Right forelimb (tissue), 1 donor: ENCODE measurements at regions not wholly inside any gene's neighbourhood (a gene's known extent, or its start where the extent isn't known, plus 50 kb on each side); places are given as distances from the start of the nearest gene placed in this dataset.
"Not testable (repeated sequence)": the region's sequence is repeated elsewhere in the genome, so short reads cannot be mapped to it uniquely, and the experiment has no call there.

ENCODE experiments used
- DNase-seq: peaks from one replicate; pipeline ENCODE4 v3.0.0-alpha.2; 2018

- DNase-seq, result no peak
These were observed 68.0 kb downstream of the UNCX start for GRCh38 chr7:1300636-1301035.

DNA sequence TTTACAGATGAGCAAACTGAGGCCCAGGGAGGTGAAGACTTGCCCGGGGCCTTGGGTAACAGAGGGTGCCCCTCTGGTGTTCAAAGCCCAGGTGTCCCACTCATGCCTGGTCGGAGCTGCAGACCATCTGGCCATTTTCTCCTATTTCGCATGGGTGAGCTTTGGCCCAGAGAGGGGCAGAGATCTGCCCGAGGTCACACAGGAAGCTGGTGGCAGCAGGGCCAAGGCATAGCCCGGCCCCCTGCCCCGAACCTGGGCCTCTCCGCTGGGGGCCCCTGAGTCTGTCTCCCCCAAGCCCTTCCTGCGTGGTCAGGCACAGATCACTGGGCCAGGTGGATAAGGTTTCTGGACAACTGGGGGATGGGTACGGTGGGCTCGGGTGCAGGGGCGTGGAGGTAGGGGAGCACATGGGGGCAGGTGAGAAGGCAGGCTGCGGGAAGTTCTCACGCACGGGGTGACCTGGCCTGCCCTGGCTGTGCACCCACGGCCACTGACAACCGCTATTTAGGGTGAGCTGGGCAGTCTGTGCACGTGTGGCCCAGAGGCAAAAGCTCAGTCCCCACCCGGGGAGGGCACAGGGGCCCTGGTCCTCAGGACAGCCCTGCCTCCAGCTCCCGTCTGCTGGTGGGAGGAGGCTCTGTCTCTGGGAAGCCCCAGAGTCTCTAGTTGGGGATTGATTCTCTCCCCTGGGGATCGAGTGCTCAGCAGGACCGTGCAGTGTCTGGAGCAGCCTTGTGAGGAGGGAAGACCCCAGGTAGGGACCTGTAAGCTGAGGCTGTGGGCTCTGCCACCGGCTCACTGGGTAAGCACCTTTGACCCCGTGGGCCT lies 68.6 kb downstream of the UNCX start:
- no peak for DNase-seq

- DNase-seq, result no peak
These were observed 69.2 kb downstream of the UNCX start for GRCh38 chr7:1301882-1302251.

- DNase-seq, result no peak
These were observed 70.3 kb downstream of the UNCX start for GRCh38 chr7:1302936-1303335.

- not testable (repeated sequence) for DNase-seq
These were observed 71.3 kb downstream of the UNCX start for GRCh38 chr7:1304011-1304410.

DNA sequence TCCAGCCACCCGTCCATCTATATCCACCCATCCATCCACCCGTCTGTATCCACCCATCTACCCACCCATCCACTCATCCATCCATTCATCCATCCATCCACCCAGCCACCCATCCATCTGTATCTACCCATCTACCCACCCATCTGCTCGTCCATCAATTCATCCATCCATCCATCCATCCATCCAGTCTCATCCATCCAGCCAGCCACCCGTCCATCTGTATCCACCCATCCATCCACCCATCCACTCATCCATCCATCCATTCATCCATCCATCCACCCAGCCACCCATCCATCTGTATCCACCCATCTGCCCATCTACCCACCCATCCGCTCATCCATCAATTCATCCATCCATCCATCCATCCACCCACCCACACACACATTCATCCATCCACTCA lies 73.2 kb downstream of the UNCX start:
- DNase-seq, result no peak

GRCh38 chr7:1307828-1308227 lies 75.2 kb downstream of the UNCX start:
- no peak for DNase-seq

- no peak for DNase-seq
These were observed 76.6 kb downstream of the UNCX start for GRCh38 chr7:1309290-1309689.

DNA sequence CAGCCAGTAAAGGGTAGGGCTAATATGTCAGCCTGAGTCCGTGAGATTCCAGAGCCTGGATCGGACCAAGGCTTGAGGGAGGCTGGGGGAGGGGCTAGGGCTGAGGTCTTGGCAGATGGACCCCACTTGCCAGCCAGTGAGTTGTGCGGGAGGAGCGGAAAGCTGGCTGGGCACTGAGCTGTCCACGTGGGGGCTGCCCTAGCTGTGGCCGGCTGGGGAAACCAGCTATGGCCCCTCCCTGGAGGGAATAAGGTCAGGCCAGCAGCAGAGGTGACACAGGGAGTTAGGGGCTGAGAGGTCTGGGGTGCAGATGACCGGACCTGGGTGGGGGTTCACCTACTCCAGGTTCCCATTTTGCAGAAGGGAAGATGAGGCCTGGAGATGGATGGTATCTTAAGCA lies 77.3 kb downstream of the UNCX start:
- DNase-seq, result no peak

DNA sequence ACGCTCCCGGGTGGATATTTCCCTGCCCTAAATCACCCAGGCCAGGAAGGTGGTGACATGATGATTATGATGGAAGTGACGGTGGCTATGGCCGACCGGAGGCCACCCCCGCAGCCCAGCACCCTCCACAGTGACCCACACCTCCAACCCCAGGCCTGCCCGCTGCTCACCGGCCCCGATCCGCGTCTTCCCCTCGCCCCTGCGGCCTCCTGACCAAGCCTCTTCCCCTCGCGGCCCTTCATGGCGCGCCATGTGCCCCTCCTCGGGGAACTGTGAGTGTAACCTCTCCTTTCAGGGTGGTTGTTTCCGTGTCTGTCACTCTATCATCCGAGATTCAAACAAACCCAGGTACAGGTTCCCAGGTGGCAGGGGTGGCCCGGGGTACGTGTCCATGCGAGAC lies 78.3 kb downstream of the UNCX start:
- DNase-seq, result no peak

DNA sequence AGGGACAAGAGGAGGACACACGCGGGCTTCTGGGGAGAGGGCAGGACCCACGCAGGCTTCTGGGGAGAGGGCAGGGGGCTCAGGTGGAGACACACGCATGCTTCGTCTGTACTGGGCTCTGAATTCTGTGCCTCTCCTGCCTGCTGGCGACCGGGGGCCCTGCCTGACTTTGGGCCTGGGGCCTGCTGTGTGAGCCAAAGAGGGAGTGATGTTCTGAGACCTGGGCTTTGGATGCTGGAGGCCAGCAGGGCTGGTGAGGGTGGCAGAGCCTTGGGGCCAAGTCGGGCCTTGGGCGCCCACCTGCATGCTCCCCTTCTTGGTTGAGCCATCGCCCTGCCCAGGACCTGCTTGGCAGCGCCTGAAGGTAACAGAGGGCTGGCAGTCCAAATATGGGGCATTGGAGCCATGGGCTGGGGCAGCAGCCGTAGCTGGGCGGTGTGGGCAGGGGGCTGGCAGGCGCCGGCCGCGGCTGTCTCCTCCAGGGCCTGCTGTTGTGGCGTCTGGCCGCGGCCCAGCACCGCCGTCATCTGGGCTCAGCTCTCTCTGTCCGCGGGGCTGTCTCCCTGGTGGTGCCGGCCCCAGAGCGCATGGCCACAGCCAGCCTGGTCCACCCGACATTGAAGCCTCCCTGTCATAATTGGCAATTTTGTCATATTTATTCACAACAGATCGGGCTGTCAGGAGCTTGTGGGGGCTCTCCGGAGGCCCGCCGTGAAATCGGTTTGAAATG lies 78.9 kb downstream of the UNCX start:
- no peak for DNase-seq

- DNase-seq, result no peak
These were observed 79.7 kb downstream of the UNCX start for GRCh38 chr7:1312136-1313070.

DNA sequence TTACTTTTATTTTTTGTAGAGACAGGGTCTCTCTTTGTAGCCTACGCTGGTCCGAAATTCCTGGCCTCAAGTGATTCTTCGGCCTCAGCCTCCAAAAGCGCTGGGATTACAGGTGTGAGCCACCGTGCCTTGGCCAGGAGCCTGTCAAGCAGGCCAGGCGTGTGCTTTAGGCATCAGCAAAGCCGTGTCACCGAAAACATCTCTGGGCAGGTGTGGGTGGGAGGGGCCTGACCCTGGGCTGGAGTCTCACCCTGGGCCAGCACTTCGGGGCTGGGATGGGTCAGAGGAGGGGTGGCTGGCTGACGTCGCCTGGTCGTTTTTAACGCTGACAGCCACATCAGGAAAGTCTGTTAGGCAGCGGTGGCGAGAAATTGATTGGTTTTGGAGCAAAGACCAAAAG lies 80.9 kb downstream of the UNCX start:
- no peak for DNase-seq

- no peak for DNase-seq
These were observed 81.6 kb downstream of the UNCX start for GRCh38 chr7:1314021-1314907.

GRCh38 chr7:1314908-1315450 lies 82.3 kb downstream of the UNCX start:
- no peak for DNase-seq

GRCh38 chr7:1316086-1316485 lies 83.4 kb downstream of the UNCX start:
- no peak for DNase-seq

- DNase-seq, result no peak
These were observed 85.0 kb downstream of the UNCX start for GRCh38 chr7:1317646-1318045.

- no peak for DNase-seq
These were observed 85.4 kb downstream of the UNCX start for GRCh38 chr7:1318051-1318450.

DNA sequence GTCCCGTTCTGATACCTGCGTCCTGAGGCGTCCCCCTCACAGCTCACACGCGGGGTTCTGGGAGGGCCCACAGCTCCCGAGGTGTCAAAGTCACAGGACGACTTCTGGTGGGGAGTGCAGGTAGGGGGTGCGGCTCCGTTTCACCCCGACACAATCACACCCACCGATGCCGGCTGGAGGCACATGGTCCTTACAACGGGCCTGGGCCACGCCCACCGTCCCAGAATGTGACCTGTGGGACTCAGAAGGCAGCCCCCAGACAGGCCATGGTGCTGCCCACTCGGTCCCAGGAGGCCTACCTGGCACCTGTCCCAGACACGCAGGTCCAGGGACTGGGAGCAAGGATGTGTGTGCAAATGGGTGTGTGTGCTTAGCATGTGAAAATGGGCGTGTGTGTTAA lies 86.0 kb downstream of the UNCX start:
- DNase-seq, result no peak

DNA sequence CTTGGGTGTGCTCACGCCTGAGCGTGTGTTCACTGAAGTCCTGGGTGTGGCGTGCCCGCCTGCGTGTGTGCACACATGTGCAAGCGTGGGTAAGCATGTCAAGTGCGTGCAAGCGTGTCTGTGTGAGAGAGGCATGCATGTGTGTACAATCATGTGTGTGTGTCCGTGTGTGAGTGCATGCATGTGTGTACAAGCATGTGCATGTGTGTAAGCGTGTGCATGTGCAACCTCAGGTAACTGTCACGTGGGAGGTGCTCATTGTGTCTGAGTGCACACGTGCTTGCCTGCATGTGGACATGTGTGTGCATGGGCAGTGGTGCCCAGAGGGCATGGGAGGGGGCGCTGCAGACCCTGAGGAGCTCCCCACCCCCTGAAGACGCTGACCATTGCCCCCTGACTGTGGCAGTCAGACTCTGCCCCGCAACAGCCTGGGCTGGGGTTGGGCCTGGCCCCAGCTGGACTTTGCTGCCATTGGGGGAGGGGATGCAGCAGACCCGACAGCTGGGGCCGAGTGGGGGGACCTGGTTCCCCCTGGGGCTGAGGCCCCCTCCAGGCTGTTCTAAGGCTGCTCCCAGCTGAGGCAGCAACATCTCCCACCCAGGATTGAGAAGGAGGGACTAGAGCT lies 88.1 kb downstream of the UNCX start:
- no peak for DNase-seq

DNA sequence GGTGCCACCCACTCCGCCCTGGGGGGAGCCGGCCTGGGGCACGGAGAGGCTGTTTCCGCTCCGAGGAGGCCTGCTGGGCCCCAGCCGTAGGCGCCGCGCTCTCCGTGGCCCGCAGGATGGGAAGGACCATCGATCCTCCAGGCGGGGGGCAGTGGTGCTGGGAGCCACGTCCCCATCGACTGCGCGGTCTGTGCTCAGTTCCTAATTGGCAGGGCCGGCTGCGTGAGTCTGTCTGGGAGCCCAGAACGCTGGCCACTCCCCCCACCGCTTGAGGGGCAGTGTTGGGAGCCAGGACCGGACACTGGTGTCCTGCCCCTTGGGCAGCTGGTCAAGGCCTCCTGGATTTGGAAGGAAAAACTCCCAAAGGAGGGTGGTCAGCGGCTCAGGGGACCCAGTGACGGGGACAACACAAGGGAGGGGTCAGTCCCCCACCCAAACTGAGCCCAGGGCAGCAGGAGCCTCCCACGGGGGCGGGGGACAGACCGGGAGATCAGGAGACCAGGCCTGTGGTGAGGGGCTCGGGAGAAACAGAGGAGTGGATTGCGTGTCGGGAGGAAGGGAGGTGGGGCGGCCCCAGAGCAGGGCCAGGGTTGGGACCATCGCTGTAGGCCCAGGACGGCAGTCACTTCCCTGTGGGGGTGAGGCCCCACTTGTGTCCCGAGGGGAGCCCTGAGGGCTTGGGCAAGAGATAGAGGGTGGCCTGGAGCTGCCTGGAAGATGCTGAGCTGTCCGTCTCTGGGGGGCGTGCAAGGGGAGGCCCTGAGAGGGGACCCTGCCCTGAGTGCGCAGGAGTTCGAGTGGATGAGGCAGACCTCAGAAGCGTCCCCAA lies 89.0 kb downstream of the UNCX start:
- DNase-seq, result peak; percentile 63
